Chondrocyte (in vitro differentiated cells): ENCODE measurements at regions not wholly inside any gene's neighbourhood (a gene's known extent, or its start where the extent isn't known, plus 50 kb on each side); places are given as distances from the start of the nearest gene placed in this dataset.

Experiments used
- DNase-seq: peaks from one replicate; pipeline ENCODE4 v3.0.0; 2021; ENCODE audit warnings: mixed read lengths, low spot score
- H3K27ac Mint-ChIP-seq: one replicate; pipeline ENCODE4 v1.8.0; 2021; ENCODE audit warnings: mild to moderate bottlenecking, moderate library complexity, mixed read lengths; ENCODE audit not compliant: unreplicated experiment
- H3K27me3 Mint-ChIP-seq: 2 replicates; pipeline ENCODE4 v1.8.0; 2021; ENCODE audit warnings: low read depth, mixed read lengths
- H3K36me3 Mint-ChIP-seq: 2 replicates; pipeline ENCODE4 v1.8.0; 2021; ENCODE audit warnings: low read depth, mixed read lengths
- H3K4me1 Mint-ChIP-seq: 2 replicates; pipeline ENCODE4 v1.8.0; 2021; ENCODE audit warnings: low read depth, mild to moderate bottlenecking, mixed read lengths
- H3K4me3 Mint-ChIP-seq: one replicate; pipeline ENCODE4 v1.8.0; 2021; ENCODE audit warnings: mild to moderate bottlenecking, moderate library complexity, mixed read lengths; ENCODE audit not compliant: unreplicated experiment
- H3K9me3 Mint-ChIP-seq: 2 replicates; pipeline ENCODE4 v1.8.0; 2021; ENCODE audit warnings: low read depth, mixed read lengths
- TF ChIP-seq, protein P1 (sequence below): fragments of 200-600 bp; sonication (generic); IDR thresholded peaks from 2 replicates; pipeline ENCODE4 v1.5.0; 2021; ENCODE audit warnings: antibody characterized with exemption, mild to moderate bottlenecking, moderate library complexity

- DNase-seq: no peak
- Mint-ChIP-seq H3K27me3 (no peaks in the 10 kb centered on the region), H3K9me3 (peaks cover 16% of the 10 kb centered on the region), H3K4me3 (no peak overlapping the region), H3K36me3 (peaks cover 4% of the 10 kb centered on the region), H3K4me1 (peaks cover 5% of the 10 kb centered on the region), H3K27ac (no peak overlapping the region)
- TF ChIP-seq, protein P1, sequence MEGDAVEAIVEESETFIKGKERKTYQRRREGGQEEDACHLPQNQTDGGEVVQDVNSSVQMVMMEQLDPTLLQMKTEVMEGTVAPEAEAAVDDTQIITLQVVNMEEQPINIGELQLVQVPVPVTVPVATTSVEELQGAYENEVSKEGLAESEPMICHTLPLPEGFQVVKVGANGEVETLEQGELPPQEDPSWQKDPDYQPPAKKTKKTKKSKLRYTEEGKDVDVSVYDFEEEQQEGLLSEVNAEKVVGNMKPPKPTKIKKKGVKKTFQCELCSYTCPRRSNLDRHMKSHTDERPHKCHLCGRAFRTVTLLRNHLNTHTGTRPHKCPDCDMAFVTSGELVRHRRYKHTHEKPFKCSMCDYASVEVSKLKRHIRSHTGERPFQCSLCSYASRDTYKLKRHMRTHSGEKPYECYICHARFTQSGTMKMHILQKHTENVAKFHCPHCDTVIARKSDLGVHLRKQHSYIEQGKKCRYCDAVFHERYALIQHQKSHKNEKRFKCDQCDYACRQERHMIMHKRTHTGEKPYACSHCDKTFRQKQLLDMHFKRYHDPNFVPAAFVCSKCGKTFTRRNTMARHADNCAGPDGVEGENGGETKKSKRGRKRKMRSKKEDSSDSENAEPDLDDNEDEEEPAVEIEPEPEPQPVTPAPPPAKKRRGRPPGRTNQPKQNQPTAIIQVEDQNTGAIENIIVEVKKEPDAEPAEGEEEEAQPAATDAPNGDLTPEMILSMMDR: no peak
These were observed 124.9 kb upstream of the ZCCHC13 start for GRCh38 chrX:74179071-74179470.

DNA sequence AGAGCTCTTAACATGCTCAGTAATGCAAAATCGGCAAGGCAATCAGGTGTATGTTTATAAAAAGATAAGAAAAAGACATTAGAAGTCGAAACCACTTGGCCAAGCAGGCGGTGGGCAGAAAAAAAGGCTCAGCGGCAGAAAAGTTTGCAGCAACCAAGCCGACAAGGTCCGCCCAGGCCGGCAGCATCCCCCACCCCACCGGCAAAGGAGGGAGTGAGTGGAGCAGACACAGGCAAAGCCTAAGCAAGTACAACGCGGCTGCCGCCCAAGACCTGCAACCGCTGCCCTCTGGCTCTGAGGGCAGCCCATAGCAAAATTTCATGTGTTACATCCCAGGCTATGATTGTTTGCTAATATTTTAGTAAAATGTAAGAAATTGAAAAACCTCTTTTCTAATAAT, 125.4 kb upstream of the ZCCHC13 start:
- TF ChIP-seq, protein P1: no peak
- H3K4me3 Mint-ChIP-seq: no peak overlapping the region

GRCh38 chrX:74171465-74171864, 132.5 kb upstream of the ZCCHC13 start:
- no peaks in the 10 kb centered on the region for H3K4me1 Mint-ChIP-seq
- DNase-seq: no peak
- TF ChIP-seq, protein P1: no peak
- peaks cover 24% of the 10 kb centered on the region for H3K36me3 Mint-ChIP-seq
- no peak overlapping the region for H3K4me3 Mint-ChIP-seq
- peaks cover 43% of the 10 kb centered on the region for H3K9me3 Mint-ChIP-seq
- no peak overlapping the region for H3K27ac Mint-ChIP-seq
- H3K27me3 Mint-ChIP-seq: no peaks in the 10 kb centered on the region

More for the DNA sequence above, 125.4 kb upstream of the ZCCHC13 start:
- H3K4me1 Mint-ChIP-seq: peaks cover 5% of the 10 kb centered on the region
- DNase-seq: no peak
- no peaks in the 10 kb centered on the region for H3K27me3 Mint-ChIP-seq
- no peak overlapping the region for H3K27ac Mint-ChIP-seq
- peaks cover 4% of the 10 kb centered on the region for H3K36me3 Mint-ChIP-seq
- peaks cover 20% of the 10 kb centered on the region for H3K9me3 Mint-ChIP-seq

DNA sequence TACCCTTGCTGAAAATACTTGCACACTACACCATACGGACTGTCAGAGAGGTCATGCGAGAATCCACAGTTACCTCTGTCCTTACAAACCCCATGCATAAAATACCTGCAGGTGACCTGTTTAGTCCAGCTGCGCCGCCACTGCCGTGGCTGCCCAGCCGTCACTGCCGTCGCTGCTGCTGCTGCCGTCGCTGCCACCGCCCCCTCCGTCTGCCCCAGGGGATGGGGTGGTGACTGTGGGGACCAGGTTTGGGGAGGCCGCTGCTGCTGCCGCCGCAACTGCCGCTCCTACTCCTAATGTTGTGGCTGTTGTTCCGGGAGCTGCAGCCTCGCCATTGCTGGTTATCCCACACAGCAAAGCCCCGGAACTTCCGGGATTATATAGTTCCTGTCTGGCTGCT, 141.8 kb upstream of the ZCCHC13 start:
- Mint-ChIP-seq H3K27me3 (no peaks in the 10 kb centered on the region), H3K27ac (no peak overlapping the region), H3K4me3 (no peak overlapping the region), H3K9me3 (peaks cover 14% of the 10 kb centered on the region), H3K4me1 (no peaks in the 10 kb centered on the region), H3K36me3 (peaks cover 10% of the 10 kb centered on the region)
- TF ChIP-seq, protein P1: no peak
- no peak for DNase-seq

DNA sequence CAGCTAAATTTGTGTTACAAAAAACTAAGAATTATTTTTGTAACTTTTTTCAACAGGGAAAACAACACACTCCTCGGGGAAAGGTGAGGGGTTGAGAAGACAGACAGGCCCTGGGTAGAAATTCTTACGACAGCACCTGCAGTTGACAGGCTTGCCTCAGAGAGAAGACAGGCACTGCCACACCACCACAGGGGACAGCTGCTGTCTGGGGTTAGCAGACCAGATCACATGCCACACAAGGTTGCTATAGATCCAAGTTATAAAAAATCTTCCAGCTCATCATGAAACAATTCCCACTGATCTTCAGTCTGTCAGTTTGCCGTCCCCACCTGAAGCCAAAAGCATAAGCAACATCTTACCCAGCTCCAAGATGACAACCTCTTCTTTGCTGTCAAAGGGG, 143.2 kb upstream of the ZCCHC13 start:
- DNase-seq: no peak
- Mint-ChIP-seq H3K4me3 (no peak overlapping the region), H3K4me1 (no peaks in the 10 kb centered on the region), H3K27ac (no peak overlapping the region), H3K27me3 (no peaks in the 10 kb centered on the region), H3K36me3 (peaks cover 10% of the 10 kb centered on the region), H3K9me3 (peaks cover 18% of the 10 kb centered on the region)
- TF ChIP-seq, protein P1: no peak
